ENCODE measurements at regions not wholly inside any gene's neighbourhood (a gene's known extent, or its start where the extent isn't known, plus 50 kb on each side); places are given as distances from the start of the nearest gene placed in this dataset.

DNA sequence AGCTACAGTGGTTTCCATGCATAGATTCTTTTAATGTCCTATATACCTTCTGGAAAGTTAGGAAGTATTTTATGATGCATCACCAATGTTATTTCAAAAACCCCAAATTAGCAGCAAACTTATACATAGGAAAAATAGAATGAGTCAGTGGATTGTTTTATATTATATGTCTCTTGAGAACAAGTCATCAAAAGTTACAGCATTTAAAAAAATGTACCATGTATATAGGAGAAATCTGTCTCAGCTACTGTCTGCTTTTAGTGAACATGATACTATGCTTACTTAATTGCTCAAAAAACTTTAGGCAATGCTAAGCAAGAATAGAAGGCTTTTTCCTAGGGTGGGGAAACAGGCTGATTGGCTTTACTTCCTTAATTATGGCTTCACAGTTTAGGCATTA lies 365.3 kb downstream of the SAMD5 start:
- no peak for ATAC-seq (ENCODE audit: insufficient read depth, low read depth)
- no peaks in the 10 kb centered on the region for H3K27me3 ChIP-seq (ENCODE audit: insufficient read depth, low read length, poor library complexity)
- no peak overlapping the region for H3K27ac ChIP-seq (ENCODE audit: low read length)
- H3K4me2 ChIP-seq (ENCODE audit: insufficient read depth, low read length), result no peak overlapping the region
- no peaks in the 10 kb centered on the region for H3K4me1 ChIP-seq (ENCODE audit: insufficient read depth, low read length)
- no peak for DNase-seq
- TF ChIP-seq EZH2 (IDR thresholded peaks at IDR 0.05; ENCODE audit: borderline replicate concordance, low read depth, low read length, severe bottlenecking), result no peak
- TF ChIP-seq, protein P1, sequence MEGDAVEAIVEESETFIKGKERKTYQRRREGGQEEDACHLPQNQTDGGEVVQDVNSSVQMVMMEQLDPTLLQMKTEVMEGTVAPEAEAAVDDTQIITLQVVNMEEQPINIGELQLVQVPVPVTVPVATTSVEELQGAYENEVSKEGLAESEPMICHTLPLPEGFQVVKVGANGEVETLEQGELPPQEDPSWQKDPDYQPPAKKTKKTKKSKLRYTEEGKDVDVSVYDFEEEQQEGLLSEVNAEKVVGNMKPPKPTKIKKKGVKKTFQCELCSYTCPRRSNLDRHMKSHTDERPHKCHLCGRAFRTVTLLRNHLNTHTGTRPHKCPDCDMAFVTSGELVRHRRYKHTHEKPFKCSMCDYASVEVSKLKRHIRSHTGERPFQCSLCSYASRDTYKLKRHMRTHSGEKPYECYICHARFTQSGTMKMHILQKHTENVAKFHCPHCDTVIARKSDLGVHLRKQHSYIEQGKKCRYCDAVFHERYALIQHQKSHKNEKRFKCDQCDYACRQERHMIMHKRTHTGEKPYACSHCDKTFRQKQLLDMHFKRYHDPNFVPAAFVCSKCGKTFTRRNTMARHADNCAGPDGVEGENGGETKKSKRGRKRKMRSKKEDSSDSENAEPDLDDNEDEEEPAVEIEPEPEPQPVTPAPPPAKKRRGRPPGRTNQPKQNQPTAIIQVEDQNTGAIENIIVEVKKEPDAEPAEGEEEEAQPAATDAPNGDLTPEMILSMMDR (IDR thresholded peaks at IDR 0.05; ENCODE audit: borderline replicate concordance, extremely low read depth, low read length, poor library complexity, severe bottlenecking), result no peak
- no peak overlapping the region for H3K9ac ChIP-seq (ENCODE audit: low read depth, low read length)
- no peaks in the 10 kb centered on the region for H4K20me1 ChIP-seq (ENCODE audit: insufficient read depth, low read length)
- H3K36me3 ChIP-seq (ENCODE audit: insufficient read depth, low read length), result no peaks in the 10 kb centered on the region
- no peaks in the 10 kb centered on the region for H3K79me2 ChIP-seq (ENCODE audit: insufficient read depth, low read length)
- H2AFZ ChIP-seq (ENCODE audit: low read depth, low read length), result no peak overlapping the region
- no peaks in the 10 kb centered on the region for H3K9me3 ChIP-seq (ENCODE audit: insufficient read depth, low read length, severe bottlenecking)
- H3K4me3 ChIP-seq (ENCODE audit: low read depth in 1 of 2, low read length in 2 of 2), result no peak overlapping the region

DNA sequence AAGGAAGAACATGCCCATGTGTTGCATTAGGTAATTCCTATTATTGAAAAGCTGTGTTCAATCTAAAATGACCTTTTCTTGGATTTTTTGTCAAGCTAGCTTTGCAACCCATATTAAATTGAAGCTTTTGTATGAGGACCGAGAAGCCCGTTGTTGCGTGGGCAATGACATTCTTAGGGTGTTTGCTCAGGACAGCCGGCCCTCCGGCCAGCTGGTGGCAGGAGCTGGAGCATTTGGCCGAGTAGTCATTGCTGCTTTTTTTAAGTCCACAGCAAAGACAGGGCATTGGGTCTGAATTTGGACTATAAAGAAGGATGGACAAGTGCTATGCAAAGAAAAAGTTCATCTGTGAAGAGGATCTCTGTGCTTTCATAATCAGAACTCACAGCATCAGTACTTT lies 365.8 kb downstream of the SAMD5 start:
- H3K36me3 ChIP-seq (ENCODE audit: insufficient read depth, low read length), result no peaks in the 10 kb centered on the region
- H3K27me3 ChIP-seq (ENCODE audit: insufficient read depth, low read length, poor library complexity), result no peaks in the 10 kb centered on the region
- no peak for ATAC-seq (ENCODE audit: insufficient read depth, low read depth)
- no peak overlapping the region for H2AFZ ChIP-seq (ENCODE audit: low read depth, low read length)
- H3K27ac ChIP-seq (ENCODE audit: low read length), result no peak overlapping the region
- no peak overlapping the region for H3K4me2 ChIP-seq (ENCODE audit: insufficient read depth, low read length)
- DNase-seq, result no peak
- H3K4me3 ChIP-seq (ENCODE audit: low read depth in 1 of 2, low read length in 2 of 2), result no peak overlapping the region
- no peaks in the 10 kb centered on the region for H4K20me1 ChIP-seq (ENCODE audit: insufficient read depth, low read length)
- H3K9ac ChIP-seq (ENCODE audit: low read depth, low read length), result no peak overlapping the region
- no peaks in the 10 kb centered on the region for H3K4me1 ChIP-seq (ENCODE audit: insufficient read depth, low read length)
- H3K79me2 ChIP-seq (ENCODE audit: insufficient read depth, low read length), result no peaks in the 10 kb centered on the region
- no peaks in the 10 kb centered on the region for H3K9me3 ChIP-seq (ENCODE audit: insufficient read depth, low read length, severe bottlenecking)
- TF ChIP-seq, protein P1 (IDR thresholded peaks at IDR 0.05; ENCODE audit: borderline replicate concordance, extremely low read depth, low read length, poor library complexity, severe bottlenecking), result no peak
- TF ChIP-seq EZH2 (IDR thresholded peaks at IDR 0.05; ENCODE audit: borderline replicate concordance, low read depth, low read length, severe bottlenecking), result no peak

DNA sequence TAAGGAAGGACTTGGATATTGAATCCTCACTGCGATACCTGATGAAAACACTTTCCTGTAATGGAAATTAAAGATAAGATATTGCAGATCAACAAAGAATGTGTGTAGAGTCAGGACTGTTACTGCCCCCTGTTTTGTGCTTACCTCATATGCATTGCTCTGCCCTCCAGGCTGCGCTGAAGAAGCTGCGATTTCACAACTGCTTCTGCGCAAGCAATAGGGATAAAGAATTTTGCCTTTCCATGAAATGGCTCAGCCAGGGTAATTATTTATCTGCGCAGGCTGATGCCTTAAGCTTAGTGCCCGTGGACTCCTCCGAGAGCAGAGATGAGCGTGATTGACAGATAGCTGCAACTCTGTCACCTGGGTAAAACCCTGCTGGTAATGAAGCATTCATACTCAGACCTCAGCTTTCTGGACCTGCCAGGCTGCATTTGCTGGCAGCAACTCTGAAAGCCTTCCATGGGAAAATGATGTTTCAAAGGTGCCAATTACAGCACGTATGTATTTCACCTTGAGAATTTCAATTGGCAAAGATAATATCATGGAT lies 370.6 kb downstream of the SAMD5 start:
- no peak overlapping the region for H3K27ac ChIP-seq (ENCODE audit: low read length)
- no peaks in the 10 kb centered on the region for H3K9me3 ChIP-seq (ENCODE audit: insufficient read depth, low read length, severe bottlenecking)
- H3K9ac ChIP-seq (ENCODE audit: low read depth, low read length), result no peak overlapping the region
- H3K36me3 ChIP-seq (ENCODE audit: insufficient read depth, low read length), result no peaks in the 10 kb centered on the region
- H3K4me2 ChIP-seq (ENCODE audit: insufficient read depth, low read length), result no peak overlapping the region
- TF ChIP-seq EZH2 (IDR thresholded peaks at IDR 0.05; ENCODE audit: borderline replicate concordance, low read depth, low read length, severe bottlenecking), result no peak
- TF ChIP-seq, protein P1 (IDR thresholded peaks at IDR 0.05; ENCODE audit: borderline replicate concordance, extremely low read depth, low read length, poor library complexity, severe bottlenecking), result no peak
- no peaks in the 10 kb centered on the region for H3K4me1 ChIP-seq (ENCODE audit: insufficient read depth, low read length)
- H3K79me2 ChIP-seq (ENCODE audit: insufficient read depth, low read length), result no peaks in the 10 kb centered on the region
- H3K4me3 ChIP-seq (ENCODE audit: low read depth in 1 of 2, low read length in 2 of 2), result no peak overlapping the region
- no peak for DNase-seq
- no peak overlapping the region for H2AFZ ChIP-seq (ENCODE audit: low read depth, low read length)
- no peak for ATAC-seq (ENCODE audit: insufficient read depth, low read depth)
- no peaks in the 10 kb centered on the region for H3K27me3 ChIP-seq (ENCODE audit: insufficient read depth, low read length, poor library complexity)
- H4K20me1 ChIP-seq (ENCODE audit: insufficient read depth, low read length), result no peaks in the 10 kb centered on the region

DNA sequence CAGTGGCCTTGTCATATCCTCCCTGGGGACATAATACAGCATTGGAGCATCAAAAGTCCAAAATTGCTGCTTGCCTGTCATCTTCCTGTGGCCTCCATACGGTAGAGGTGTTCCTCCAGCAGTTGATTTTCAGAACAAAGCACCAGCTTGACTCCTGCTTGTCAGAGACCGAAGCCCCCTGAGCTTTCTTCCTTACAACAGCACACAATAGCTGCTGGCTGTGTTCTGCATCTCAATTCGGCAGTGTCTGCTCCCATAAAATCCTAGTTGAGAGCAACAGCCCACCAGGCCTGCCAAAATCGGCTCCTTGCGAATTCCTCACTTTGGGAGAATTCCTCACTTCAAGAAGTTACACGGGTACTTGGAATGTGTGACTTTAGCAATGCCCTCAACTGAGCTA lies 372.9 kb downstream of the SAMD5 start:
- H3K4me3 ChIP-seq (ENCODE audit: low read depth in 1 of 2, low read length in 2 of 2), result no peak overlapping the region
- H2AFZ ChIP-seq (ENCODE audit: low read depth, low read length), result no peak overlapping the region
- H3K9ac ChIP-seq (ENCODE audit: low read depth, low read length), result no peak overlapping the region
- ATAC-seq (ENCODE audit: insufficient read depth, low read depth) (no peak), DNase-seq (no peak)
- no peak overlapping the region for H3K4me2 ChIP-seq (ENCODE audit: insufficient read depth, low read length)
- H3K27me3 ChIP-seq (ENCODE audit: insufficient read depth, low read length, poor library complexity), result no peaks in the 10 kb centered on the region
- H4K20me1 ChIP-seq (ENCODE audit: insufficient read depth, low read length), result no peaks in the 10 kb centered on the region
- TF ChIP-seq, protein P1 (IDR thresholded peaks at IDR 0.05; ENCODE audit: borderline replicate concordance, extremely low read depth, low read length, poor library complexity, severe bottlenecking), result no peak
- no peak for TF ChIP-seq EZH2 (IDR thresholded peaks at IDR 0.05; ENCODE audit: borderline replicate concordance, low read depth, low read length, severe bottlenecking)
- no peaks in the 10 kb centered on the region for H3K9me3 ChIP-seq (ENCODE audit: insufficient read depth, low read length, severe bottlenecking)
- H3K27ac ChIP-seq (ENCODE audit: low read length), result no peak overlapping the region
- H3K36me3 ChIP-seq (ENCODE audit: insufficient read depth, low read length), result no peaks in the 10 kb centered on the region
- H3K79me2 ChIP-seq (ENCODE audit: insufficient read depth, low read length), result no peaks in the 10 kb centered on the region
- no peaks in the 10 kb centered on the region for H3K4me1 ChIP-seq (ENCODE audit: insufficient read depth, low read length)
